ENCODE measurements at regions not wholly inside any gene's neighbourhood (a gene's known extent, or its start where the extent isn't known, plus 50 kb on each side); places are given as distances from the start of the nearest gene placed in this dataset.

DNA sequence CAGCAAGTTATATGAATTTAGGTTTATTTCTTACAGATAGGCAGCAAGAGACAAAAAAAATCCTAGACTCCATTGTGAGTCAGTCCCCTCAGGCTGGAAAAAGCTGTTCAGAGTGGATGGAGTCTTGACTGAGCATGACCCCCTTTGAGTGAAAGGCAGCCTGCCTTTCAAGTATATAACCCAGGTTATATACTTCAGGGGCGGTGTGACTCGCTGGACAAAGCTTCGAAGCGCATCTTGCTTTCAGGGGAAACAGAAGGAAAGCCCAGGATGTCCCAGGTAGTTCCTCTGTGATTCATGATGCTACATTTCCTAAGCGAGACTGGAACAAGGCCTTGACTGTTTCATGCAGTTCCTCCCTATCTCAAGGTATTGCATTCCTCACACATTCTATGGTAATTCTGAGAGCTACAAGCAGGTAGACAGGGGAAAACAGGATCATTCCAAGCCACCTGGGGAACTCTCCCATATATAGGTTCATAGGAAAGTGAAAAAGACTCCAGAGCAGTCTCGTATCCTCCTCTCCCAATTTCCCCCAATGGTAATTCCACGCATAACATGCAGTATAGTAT is 1244.1 kb upstream of the CDH6 start:
- no peak for DNase-seq (ENCODE audit: low read depth)

DNA sequence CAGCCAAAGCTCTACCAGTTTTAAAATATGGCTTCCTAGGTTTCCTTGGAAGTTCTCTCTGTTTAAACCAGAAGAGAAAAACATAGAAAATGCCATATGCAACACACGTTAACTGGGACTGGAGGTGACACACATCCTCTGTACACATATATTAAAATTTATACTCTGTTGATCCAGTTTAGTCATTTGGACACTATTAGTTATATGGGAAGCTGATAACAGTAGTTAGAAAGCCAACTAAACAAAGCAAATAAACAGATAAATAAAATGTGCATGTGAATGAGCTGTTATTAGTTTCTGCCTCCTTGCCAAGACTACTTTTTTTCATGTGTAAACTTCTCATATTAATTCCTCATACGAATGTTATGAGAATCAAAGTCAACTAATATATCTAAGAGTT is 1249.2 kb upstream of the CDH6 start:
- DNase-seq (ENCODE audit: low read depth): no peak

- DNase-seq (ENCODE audit: low read depth): no peak
Observed at GRCh38 chr5:29942089-29942488, 1251.4 kb upstream of the CDH6 start.

DNA sequence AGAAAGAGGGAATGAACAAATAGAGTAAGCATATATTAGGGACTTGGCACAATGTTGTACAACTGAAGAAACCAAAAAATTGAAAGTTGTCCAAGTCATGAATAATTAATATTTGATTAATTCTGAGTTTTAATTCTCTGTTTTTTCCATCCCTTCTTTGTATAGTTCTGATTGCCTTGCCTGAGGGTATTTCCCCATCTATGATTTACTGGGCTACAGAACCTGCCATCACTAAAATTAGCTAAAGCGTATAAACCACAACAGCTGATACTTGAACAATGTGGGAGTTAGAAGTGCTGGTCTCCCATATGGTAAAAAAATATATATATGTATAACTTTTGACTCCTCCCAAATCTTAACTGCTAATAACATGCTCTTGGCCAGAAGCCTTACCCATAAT is 1253.5 kb upstream of the CDH6 start:
- no peak for DNase-seq (ENCODE audit: low read depth)

DNA sequence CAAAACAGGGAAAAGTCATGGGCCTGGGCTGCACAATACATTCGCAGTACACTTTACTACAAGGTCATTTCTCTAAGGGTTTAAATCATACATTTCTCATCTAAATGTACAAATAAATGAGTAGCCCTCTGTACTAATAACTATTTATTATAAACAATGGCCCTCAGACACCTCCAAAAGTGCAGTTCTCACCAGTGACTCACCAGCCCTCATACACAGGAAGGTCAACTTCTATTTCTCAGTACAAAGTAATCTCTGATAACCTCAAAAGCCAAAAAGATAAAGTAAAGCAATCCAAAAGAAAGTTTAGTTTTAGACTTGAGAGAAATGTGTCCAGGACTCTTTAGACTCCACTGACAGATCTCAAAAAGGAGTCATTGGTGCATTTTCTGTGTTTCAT is 1258.1 kb upstream of the CDH6 start:
- DNase-seq (ENCODE audit: low read depth): peak; percentile 2

DNA sequence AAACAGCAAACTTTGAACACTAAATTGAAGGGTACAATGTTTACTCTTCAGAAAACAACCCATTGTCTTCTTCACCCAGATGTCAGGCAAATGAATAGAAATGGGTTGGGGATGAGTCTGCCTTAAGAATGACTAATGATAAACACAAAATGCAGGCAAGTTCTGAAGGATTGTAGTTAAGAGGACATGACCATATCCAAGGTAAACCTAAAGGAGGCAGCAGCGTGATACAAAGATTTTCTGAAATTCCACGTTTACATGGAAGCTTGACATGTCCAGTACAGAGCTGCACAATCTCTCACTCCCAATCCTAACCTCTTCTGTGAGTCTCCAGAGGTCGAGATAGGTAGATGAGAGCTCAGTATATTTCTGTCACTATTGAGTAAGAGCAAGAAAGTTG is 1263.2 kb upstream of the CDH6 start:
- no peak for DNase-seq (ENCODE audit: low read depth)

DNA sequence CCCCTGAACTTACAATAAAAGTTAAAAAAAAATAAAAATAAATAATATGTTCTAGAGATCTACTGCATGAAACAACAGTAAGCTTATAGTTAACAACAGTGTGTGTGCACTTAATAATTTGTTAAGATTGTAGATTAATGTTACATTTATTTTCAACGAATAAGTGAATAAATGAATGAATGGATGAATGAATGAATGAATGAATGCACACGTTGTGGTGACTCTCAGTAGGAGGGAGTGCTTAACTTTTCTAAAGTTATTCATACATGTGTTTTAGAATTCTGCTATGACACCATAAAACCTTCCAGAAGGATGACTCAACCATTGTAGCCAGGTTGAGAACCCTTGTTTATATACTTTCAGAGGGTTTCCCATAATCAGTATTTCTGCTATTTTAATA is 1269.4 kb upstream of the CDH6 start:
- no peak for DNase-seq (ENCODE audit: low read depth)

- DNase-seq (ENCODE audit: low read depth): no peak
Observed at GRCh38 chr5:29905626-29906353, 1287.7 kb upstream of the CDH6 start.

GRCh38 chr5:29902859-29903258 is 1290.6 kb upstream of the CDH6 start:
- DNase-seq (ENCODE audit: low read depth): no peak

DNA sequence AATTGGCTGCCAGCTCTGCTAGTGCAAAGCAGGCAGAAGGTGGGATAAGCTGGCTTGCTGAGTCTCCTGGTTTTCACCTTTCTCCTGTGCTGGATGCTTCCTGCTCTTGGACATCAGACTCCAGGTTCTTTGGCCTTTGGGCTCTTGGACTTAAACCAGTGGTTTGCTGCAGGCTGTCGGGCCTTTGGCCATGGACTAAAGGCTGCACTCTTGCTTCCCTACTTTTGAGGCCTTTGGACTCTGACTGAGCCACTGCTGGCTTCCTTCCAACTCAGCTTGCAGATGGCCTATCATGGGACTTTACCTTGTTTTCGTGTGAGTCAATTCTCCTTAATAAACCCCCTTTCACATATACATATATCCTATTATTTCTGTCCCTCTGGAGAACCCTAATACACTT is 1293.9 kb upstream of the CDH6 start:
- no peak for DNase-seq (ENCODE audit: low read depth)

DNA sequence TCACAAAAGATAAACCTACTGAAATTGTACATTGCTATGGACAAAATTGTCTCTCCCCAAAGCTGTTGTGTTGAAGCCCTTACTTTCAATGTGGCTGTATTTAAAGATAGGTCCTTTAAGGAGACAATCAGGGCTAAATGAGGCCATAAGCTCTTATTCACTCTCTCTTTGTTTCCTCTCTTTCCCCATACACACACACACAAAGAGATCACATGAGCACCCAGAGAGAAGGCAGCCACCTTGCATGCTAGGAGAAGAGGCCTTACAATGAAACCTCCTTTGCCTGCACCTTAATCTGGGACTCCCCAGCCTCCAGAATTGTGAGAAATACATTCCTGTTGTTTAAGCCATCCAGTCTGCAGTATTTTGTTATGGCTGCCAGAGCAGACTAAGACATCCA is 1295.6 kb upstream of the CDH6 start:
- no peak for DNase-seq (ENCODE audit: low read depth)

DNA sequence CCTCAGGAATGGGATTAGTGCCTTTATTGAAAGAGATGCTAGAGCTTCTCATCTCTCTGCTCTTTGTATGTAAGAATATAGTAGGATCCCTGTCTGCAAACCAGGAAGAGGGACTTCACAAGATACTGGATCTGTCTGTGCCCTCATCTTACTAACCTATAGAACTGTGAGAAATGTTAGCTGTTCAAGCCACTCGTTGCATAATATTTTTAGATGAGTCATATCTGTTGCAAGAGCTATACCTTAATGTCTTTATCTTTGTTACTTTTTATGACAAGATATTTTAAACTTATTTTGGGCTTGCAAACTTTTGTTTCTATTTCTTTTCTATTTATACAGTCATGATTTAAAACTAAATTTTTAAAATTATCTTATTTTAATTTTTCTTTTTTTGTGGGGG is 1296.8 kb upstream of the CDH6 start:
- DNase-seq (ENCODE audit: low read depth): no peak

DNA sequence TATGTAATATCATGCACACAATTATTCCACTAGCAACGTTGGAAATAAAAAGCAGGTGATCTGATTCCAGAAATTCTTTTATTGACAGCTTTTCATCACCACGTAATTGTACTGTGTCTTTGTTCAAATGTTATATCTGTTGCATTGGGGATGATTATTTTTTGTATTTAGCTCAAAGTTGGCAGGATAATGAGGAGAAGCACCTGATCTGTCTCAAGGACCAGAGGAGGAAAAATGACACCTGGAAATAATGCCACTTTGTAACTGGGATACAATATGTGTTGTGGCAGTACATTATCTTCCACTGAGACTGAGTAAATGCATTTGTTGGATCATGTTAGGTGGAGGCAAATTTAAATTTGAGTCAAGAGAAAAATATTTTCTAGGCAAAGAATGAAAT is 1298.8 kb upstream of the CDH6 start:
- DNase-seq (ENCODE audit: low read depth): no peak

- no peak for DNase-seq (ENCODE audit: low read depth)
Observed at GRCh38 chr5:29889051-29889450, 1304.4 kb upstream of the CDH6 start.

DNA sequence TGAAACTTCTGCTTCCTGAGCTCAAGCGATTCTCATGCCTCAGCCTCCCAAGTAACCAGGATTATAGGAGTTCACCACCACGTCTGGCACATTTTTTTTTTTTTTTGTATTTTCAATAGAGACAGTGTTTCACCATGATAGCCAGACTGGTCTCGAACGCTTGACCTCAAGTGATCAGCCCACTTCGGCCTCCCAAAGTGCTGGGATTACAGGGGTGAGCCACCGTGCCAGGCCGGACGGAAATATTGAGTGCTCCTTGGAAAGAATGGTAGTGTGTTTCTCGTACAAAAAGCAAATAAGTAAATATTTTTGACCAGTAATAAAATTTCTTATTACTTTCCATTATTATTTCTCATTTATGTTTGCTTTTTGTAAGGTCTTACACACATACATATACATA is 1307.9 kb upstream of the CDH6 start:
- DNase-seq (ENCODE audit: low read depth): no peak

- no peak for DNase-seq (ENCODE audit: low read depth)
Observed at GRCh38 chr5:29882036-29882435, 1311.5 kb upstream of the CDH6 start.

DNA sequence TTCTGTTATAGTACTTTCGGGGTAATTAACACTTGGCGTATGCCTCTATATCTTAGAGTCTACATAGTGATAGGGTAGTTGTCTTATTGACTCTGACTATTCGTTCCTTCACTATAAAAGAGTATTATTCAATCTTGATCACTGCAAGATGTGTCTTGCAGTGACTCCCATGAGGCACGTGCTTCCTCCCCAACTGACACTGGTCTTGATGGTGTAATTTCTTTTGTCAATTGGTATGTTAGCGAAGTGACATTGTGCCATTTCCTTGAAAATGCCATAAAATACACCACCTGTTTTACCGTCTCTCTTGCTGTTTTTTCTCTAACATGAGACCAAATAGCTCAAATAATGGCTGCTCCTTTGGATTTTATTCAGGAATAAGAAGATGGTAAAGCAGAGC is 1314.1 kb upstream of the CDH6 start:
- no peak for DNase-seq (ENCODE audit: low read depth)

GRCh38 chr5:29878599-29878998 is 1314.9 kb upstream of the CDH6 start:
- no peak for DNase-seq (ENCODE audit: low read depth)

DNA sequence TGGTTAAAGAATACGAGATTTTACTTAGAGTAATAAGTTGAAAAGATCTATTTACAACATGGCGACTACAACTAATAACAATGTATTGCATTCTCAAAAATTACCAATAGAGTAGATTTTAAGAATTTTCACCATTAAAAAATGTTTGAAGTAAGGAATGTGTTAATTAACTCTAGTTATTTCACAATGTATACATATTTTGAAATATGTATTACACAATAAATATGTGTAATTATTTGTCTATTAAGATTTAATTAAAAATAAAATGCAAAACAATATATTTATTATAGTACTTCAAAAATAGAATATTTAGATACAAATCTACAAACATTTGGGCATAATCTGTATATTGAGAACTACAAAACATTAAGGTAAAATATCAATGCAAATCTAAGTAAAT is 1326.3 kb upstream of the CDH6 start:
- DNase-seq (ENCODE audit: low read depth): no peak

- DNase-seq (ENCODE audit: low read depth): no peak
Observed at GRCh38 chr5:29853711-29854220, 1339.7 kb upstream of the CDH6 start.

DNA sequence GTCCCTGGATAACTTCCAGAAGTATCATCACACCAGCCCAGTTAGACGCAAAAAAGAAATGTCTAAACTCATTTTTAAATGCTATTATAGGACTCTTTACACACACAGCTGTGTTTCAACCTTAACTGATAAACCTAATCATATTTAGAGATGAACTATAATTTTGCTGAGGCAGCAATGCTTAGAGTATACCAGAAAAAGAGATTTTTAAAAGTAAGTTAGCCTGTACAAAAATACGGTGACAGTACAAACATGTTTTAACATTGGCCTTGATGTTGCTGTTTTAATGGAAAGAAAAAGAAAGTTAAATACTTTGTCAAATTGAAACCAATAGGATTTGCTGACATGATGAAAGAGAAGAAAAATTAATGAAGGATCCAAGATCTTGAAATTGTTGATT is 1341.2 kb upstream of the CDH6 start:
- DNase-seq (ENCODE audit: low read depth): no peak

- DNase-seq (ENCODE audit: low read depth): no peak
Observed at GRCh38 chr5:29845206-29845605, 1348.3 kb upstream of the CDH6 start.

- DNase-seq (ENCODE audit: low read depth): no peak
Observed at GRCh38 chr5:29833394-29833793, 1360.1 kb upstream of the CDH6 start.

- no peak for DNase-seq (ENCODE audit: low read depth)
Observed at GRCh38 chr5:29822521-29822920, 1371.0 kb upstream of the CDH6 start.

Measured in amniotic epithelial cell (primary cell).